HepG2 (cell line): ENCODE measurements at regions not wholly inside any gene's neighbourhood (a gene's known extent, or its start where the extent isn't known, plus 50 kb on each side); places are given as distances from the start of the nearest gene placed in this dataset.

Source experiments
- ADNP ChIP-seq: sonication (generic); formaldehyde crosslinking; IDR thresholded peaks from 2 replicates; pipeline ENCODE4 v1.4.0; 2020; ENCODE audit warnings: missing genetic modification reagents
- AHDC1 ChIP-seq: sonication (generic); formaldehyde crosslinking; IDR thresholded peaks from 2 replicates; pipeline ENCODE4 v1.5.1; 2020; ENCODE audit warnings: mild to moderate bottlenecking, missing genetic modification reagents, borderline replicate concordance
- CEBPG ChIP-seq: IDR thresholded peaks from 2 replicates; pipeline ENCODE4 v1.6.1; 2016
- CHD2 ChIP-seq: IDR thresholded peaks from 2 replicates; pipeline ENCODE4 v1.6.1; 2011; ENCODE audit warnings: low read depth, low read length, improper control_type of control experiment
- HHEX ChIP-seq: IDR thresholded peaks from 2 replicates; pipeline ENCODE4 v1.6.1; 2016; ENCODE audit warnings: control low read depth
- IKZF4 ChIP-seq: sonication (generic); formaldehyde crosslinking; IDR thresholded peaks from 2 replicates; pipeline ENCODE4 v1.5.1; 2020; ENCODE audit warnings: borderline replicate concordance, mild to moderate bottlenecking, low read depth, missing genetic modification reagents; ENCODE audit errors: not compliant biosample characterization
- JARID2 ChIP-seq: sonication (generic); formaldehyde crosslinking; IDR thresholded peaks from 2 replicates; pipeline ENCODE4 v1.8.1; 2023; ENCODE audit warnings: missing genetic modification reagents, inconsistent platforms; ENCODE audit not compliant: insufficient replicate concordance
- PRMT3 ChIP-seq: sonication (generic); formaldehyde crosslinking; IDR thresholded peaks from 2 replicates; pipeline ENCODE4 v1.8.1; 2022; ENCODE audit warnings: low read depth, mild to moderate bottlenecking, moderate library complexity, missing genetic modification reagents, borderline replicate concordance
- RAD21 ChIP-seq: fragments of 450-650 bp; formaldehyde crosslinking; IDR thresholded peaks from 2 replicates; pipeline ENCODE4 v1.5.0; 2020; ENCODE audit warnings: mild to moderate bottlenecking
- RBAK ChIP-seq: sonication (generic); formaldehyde crosslinking; IDR thresholded peaks from 2 replicates; pipeline ENCODE4 v1.5.1; 2020; ENCODE audit warnings: mild to moderate bottlenecking, missing genetic modification reagents
- RBFOX2 ChIP-seq: fragments of 200-400 bp; formaldehyde crosslinking; IDR thresholded peaks from 2 replicates; pipeline ENCODE4 v1.6.1; 2017; ENCODE audit warnings: low read depth, mild to moderate bottlenecking, low read length
- SMARCE1 ChIP-seq: fragments of 450-650 bp; IDR thresholded peaks from 2 replicates; pipeline ENCODE4 v1.6.1; 2017; ENCODE audit warnings: borderline replicate concordance
- SPEN ChIP-seq: sonication (generic); formaldehyde crosslinking; IDR thresholded peaks from 2 replicates; pipeline ENCODE4 v1.5.1; 2020; ENCODE audit warnings: low read depth, mild to moderate bottlenecking, missing genetic modification reagents
- TCF12 ChIP-seq, 2 experiments: fragments of 450-650 bp in 1 of 2; sonication (generic) in 1 of 2; formaldehyde crosslinking in 1 of 2; IDR thresholded peaks; 2 replicates each; pipeline versions ENCODE4 v1.6.1 to v1.8.0; 2017 to 2022; ENCODE audit warnings: antibody characterized with exemption in 1 of 2, mild to moderate bottlenecking in 1 of 2, missing genetic modification reagents in 1 of 2, moderate library complexity in 1 of 2
- ZC3H13 ChIP-seq: sonication (generic); formaldehyde crosslinking; IDR thresholded peaks from 2 replicates; pipeline ENCODE4 v1.8.1; 2023; ENCODE audit warnings: mild to moderate bottlenecking, missing genetic modification reagents, moderate library complexity
- ZNF143 ChIP-seq: sonication (generic); formaldehyde crosslinking; IDR thresholded peaks from 2 replicates; pipeline ENCODE4 v1.4.0; 2020; ENCODE audit warnings: missing genetic modification reagents
- ZNF235 ChIP-seq: sonication (generic); formaldehyde crosslinking; IDR thresholded peaks from 2 replicates; pipeline ENCODE4 v1.8.1; 2023; ENCODE audit warnings: mild to moderate bottlenecking, missing genetic modification reagents, borderline replicate concordance
- ZNF33B ChIP-seq: sonication (generic); formaldehyde crosslinking; IDR thresholded peaks from 2 replicates; pipeline ENCODE4 v1.5.1; 2020; ENCODE audit warnings: mild to moderate bottlenecking, missing genetic modification reagents
- ZNF354B ChIP-seq: sonication (generic); formaldehyde crosslinking; IDR thresholded peaks from 2 replicates; pipeline ENCODE4 v1.8.0; 2022; ENCODE audit warnings: mild to moderate bottlenecking, missing genetic modification reagents
- TF ChIP-seq, protein P1 (sequence below): sonication (generic); formaldehyde crosslinking; IDR thresholded peaks from 2 replicates; pipeline ENCODE4 v1.4.0; 2020; ENCODE audit warnings: missing genetic modification reagents
- TF ChIP-seq, protein P2 (sequence below): sonication (generic); formaldehyde crosslinking; IDR thresholded peaks from 2 replicates; pipeline ENCODE4 v1.5.1; 2020; ENCODE audit warnings: missing genetic modification reagents, mild to moderate bottlenecking, borderline replicate concordance

DNA sequence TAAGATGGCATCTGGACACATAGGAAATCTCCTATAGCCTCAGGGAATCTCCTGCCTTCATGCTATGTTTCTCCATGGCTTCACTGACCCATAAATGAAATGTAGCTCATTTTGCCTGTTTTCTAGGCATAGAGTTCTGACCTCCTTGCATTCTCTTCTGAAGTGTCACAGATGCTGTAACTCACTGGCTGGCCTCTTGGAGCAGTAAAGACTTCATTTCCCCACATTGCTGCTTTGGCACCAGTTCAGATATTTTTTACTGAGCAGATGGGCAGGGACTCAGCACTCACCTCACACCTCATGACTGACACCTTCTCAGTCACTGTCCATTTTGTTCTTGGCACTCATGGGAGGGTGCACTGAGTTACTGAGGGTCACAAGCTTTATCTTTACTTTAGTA lies 286.7 kb upstream of the TGFBR2 start (continued):
- TF ChIP-seq IKZF4 (CRISPR knock-in tag) (no peak), RBFOX2 (no peak), HHEX (CRISPR knock-in tag) (no peak), ZNF143 (CRISPR knock-in tag) (no peak), JARID2 (CRISPR knock-in tag) (no peak), SPEN (CRISPR knock-in tag) (no peak), PRMT3 (CRISPR knock-in tag) (no peak), SMARCE1 (no peak), ZNF235 (CRISPR knock-in tag) (no peak), RBAK (no peak), CHD2 (no peak), RAD21 (CRISPR knock-in tag) (peak; percentile 68), ADNP (CRISPR knock-in tag) (no peak), ZNF354B (CRISPR knock-in tag) (no peak), TCF12 (IDR thresholded peaks at IDR 0.05) (no peak), TCF12 (CRISPR knock-in tag; IDR thresholded peaks at IDR 0.05) (no peak), CEBPG (CRISPR knock-in tag) (peak; percentile 44), ZNF33B (no peak), AHDC1 (no peak), ZC3H13 (CRISPR knock-in tag) (no peak)
- TF ChIP-seq, protein P1, sequence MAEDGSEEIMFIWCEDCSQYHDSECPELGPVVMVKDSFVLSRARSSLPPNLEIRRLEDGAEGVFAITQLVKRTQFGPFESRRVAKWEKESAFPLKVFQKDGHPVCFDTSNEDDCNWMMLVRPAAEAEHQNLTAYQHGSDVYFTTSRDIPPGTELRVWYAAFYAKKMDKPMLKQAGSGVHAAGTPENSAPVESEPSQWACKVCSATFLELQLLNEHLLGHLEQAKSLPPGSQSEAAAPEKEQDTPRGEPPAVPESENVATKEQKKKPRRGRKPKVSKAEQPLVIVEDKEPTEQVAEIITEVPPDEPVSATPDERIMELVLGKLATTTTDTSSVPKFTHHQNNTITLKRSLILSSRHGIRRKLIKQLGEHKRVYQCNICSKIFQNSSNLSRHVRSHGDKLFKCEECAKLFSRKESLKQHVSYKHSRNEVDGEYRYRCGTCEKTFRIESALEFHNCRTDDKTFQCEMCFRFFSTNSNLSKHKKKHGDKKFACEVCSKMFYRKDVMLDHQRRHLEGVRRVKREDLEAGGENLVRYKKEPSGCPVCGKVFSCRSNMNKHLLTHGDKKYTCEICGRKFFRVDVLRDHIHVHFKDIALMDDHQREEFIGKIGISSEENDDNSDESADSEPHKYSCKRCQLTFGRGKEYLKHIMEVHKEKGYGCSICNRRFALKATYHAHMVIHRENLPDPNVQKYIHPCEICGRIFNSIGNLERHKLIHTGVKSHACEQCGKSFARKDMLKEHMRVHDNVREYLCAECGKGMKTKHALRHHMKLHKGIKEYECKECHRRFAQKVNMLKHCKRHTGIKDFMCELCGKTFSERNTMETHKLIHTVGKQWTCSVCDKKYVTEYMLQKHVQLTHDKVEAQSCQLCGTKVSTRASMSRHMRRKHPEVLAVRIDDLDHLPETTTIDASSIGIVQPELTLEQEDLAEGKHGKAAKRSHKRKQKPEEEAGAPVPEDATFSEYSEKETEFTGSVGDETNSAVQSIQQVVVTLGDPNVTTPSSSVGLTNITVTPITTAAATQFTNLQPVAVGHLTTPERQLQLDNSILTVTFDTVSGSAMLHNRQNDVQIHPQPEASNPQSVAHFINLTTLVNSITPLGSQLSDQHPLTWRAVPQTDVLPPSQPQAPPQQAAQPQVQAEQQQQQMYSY (CRISPR knock-in tag) = no peak
- TF ChIP-seq, protein P2, sequence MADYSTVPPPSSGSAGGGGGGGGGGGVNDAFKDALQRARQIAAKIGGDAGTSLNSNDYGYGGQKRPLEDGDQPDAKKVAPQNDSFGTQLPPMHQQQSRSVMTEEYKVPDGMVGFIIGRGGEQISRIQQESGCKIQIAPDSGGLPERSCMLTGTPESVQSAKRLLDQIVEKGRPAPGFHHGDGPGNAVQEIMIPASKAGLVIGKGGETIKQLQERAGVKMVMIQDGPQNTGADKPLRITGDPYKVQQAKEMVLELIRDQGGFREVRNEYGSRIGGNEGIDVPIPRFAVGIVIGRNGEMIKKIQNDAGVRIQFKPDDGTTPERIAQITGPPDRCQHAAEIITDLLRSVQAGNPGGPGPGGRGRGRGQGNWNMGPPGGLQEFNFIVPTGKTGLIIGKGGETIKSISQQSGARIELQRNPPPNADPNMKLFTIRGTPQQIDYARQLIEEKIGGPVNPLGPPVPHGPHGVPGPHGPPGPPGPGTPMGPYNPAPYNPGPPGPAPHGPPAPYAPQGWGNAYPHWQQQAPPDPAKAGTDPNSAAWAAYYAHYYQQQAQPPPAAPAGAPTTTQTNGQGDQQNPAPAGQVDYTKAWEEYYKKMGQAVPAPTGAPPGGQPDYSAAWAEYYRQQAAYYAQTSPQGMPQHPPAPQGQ (CRISPR knock-in tag) = no peak
